HCT116 (cell line): ENCODE measurements at regions not wholly inside any gene's neighbourhood (a gene's known extent, or its start where the extent isn't known, plus 50 kb on each side); places are given as distances from the start of the nearest gene placed in this dataset.

Experiments
- ATAC-seq: fragments of 200-7000 bp; cut with Tn5 transposase; 2 replicates; pipeline ENCODE4 v1.9.1; 2020; ENCODE audit warnings: mild to moderate bottlenecking, moderate library complexity
- BruUV-seq: library from RNA; stranded (reverse); fragments of 400-500 nt; replicated peaks from 2 replicates; lab custom pipeline; 2021; lab: Mats Ljungman, UMichigan
- CTCF ChIA-PET: fragments of 300-600 bp; sonication (Branson Sonifier 250); formaldehyde crosslinking; loops from one replicate; lab custom pipeline; 2021; ENCODE audit warnings: antibody characterized with exemption; lab: Charles Lee
- POLR2A ChIA-PET: fragments of 300-600, 350-600 bp; sonication (Branson Sonifier 250); formaldehyde crosslinking; loops from one replicate; lab custom pipeline; 2021; ENCODE audit warnings: antibody characterized with exemption; lab: Charles Lee
- RAD21 ChIA-PET, 2 experiments: fragments of 300-600 bp; sonication (Branson Sonifier 250); formaldehyde crosslinking; loops; one replicate each; lab custom pipeline; 2023; ENCODE audit warnings: low total read pairs in 2 of 2; ENCODE audit not compliant: uncharacterized antibody in 2 of 2, unreplicated experiment in 2 of 2, low non-redundant PET in 1 of 2; lab: Charles Lee
- DNase-seq: peaks from one replicate; pipeline ENCODE4 v3.0.0-alpha.2; 2010; ENCODE audit warnings: low read depth, low spot score
- H2AFZ ChIP-seq: fragments of 200-600 bp; shearing (Covaris generic), sonication (generic); 2 replicates; pipeline ENCODE4 v1.6.1; 2017; ENCODE audit warnings: low read depth, mixed run types, mixed read lengths, antibody characterized with exemption, low read length; ENCODE audit not compliant: poor library complexity, severe bottlenecking
- H3K27ac ChIP-seq: 2 replicates; pipeline ENCODE4 v1.5.1; 2012; ENCODE audit warnings: low read depth, low read length
- H3K27me3 ChIP-seq: fragments of 200-600 bp; sonication (generic); 2 replicates; pipeline ENCODE4 v1.6.1; 2016; ENCODE audit warnings: mixed run types, low read length, mixed read lengths; ENCODE audit not compliant: insufficient read depth
- H3K36me3 ChIP-seq, 2 experiments: fragments of 200-500 bp in 1 of 2; fragments of 200-600 bp in 1 of 2; sonication (Bioruptor generic) in 1 of 2; sonication (generic) in 1 of 2; 2 replicates each; pipeline versions ENCODE4 v1.5.1 to v1.6.1; 2014 to 2016; ENCODE audit warnings: low read length in 2 of 2, inconsistent platforms in 1 of 2, mixed read lengths in 1 of 2, mixed run types in 1 of 2; ENCODE audit not compliant: insufficient read depth in 2 of 2, control insufficient read depth in 1 of 2
- H3K4me1 ChIP-seq, 2 experiments: fragments of 200-600 bp in 1 of 2; sonication (generic) in 1 of 2; 2 replicates each; pipeline versions ENCODE4 v1.5.1 to v1.6.1; 2012 to 2017; ENCODE audit warnings: low read length in 2 of 2, inconsistent platforms in 1 of 2, mild to moderate bottlenecking in 1 of 2, mixed read lengths in 1 of 2, mixed run types in 1 of 2, moderate library complexity in 1 of 2; ENCODE audit not compliant: insufficient read depth in 2 of 2, control insufficient read depth in 1 of 2
- H3K4me2 ChIP-seq: fragments of 200-600 bp; sonication (generic); 2 replicates; pipeline ENCODE4 v1.6.1; 2017; ENCODE audit warnings: mixed run types, low read length, mixed read lengths
- H3K4me3 ChIP-seq, 2 experiments: fragments of 200-600 bp in 1 of 2; sonication (generic) in 1 of 2; replicated peaks in 1 of 2; 2 replicates each; pipeline ENCODE4 v1.5.1; 2011 to 2016; ENCODE audit warnings: low read length in 2 of 2, control low read depth in 1 of 2, low read depth in 1 of 2, mild to moderate bottlenecking in 1 of 2, mixed read lengths in 1 of 2, mixed run types in 1 of 2
- H3K79me2 ChIP-seq: fragments of 200-600 bp; sonication (generic); 2 replicates; pipeline ENCODE4 v1.6.1; 2017; ENCODE audit warnings: mild to moderate bottlenecking, mixed run types, low read length, moderate library complexity, mixed read lengths; ENCODE audit not compliant: insufficient read depth
- H3K9ac ChIP-seq: fragments of 200-600 bp; sonication (generic); 2 replicates; pipeline ENCODE4 v1.6.1; 2016; ENCODE audit warnings: low read length, mixed read lengths
- H3K9me2 ChIP-seq: fragments of 200-600 bp; sonication (generic), shearing (Covaris generic); 2 replicates; pipeline ENCODE4 v1.6.1; 2017; ENCODE audit warnings: mixed run types, mild to moderate bottlenecking, moderate library complexity; ENCODE audit not compliant: insufficient read depth
- H3K9me3 ChIP-seq, 2 experiments: fragments of 200-500 bp in 1 of 2; fragments of 200-600 bp in 1 of 2; sonication (Bioruptor generic) in 1 of 2; sonication (generic) in 1 of 2; 2 replicates each; pipeline ENCODE4 v1.6.1; 2014 to 2017; ENCODE audit warnings: low read length in 2 of 2, mixed read lengths in 2 of 2, inconsistent platforms in 1 of 2, low read depth in 1 of 2, mild to moderate bottlenecking in 1 of 2, mixed run types in 1 of 2, moderate library complexity in 1 of 2; ENCODE audit not compliant: control insufficient read depth in 1 of 2, insufficient read depth in 1 of 2
- H4K20me1 ChIP-seq: fragments of 200-600 bp; sonication (generic), shearing (Covaris generic); 2 replicates; pipeline ENCODE4 v1.6.1; 2017; ENCODE audit warnings: mixed run types, mild to moderate bottlenecking, moderate library complexity; ENCODE audit not compliant: insufficient read depth
- CBX3 ChIP-seq: IDR thresholded peaks from 2 replicates; pipeline ENCODE4 v1.6.1; 2012; ENCODE audit warnings: low read depth
- EZH2phosphoT487 ChIP-seq: fragments of 200-600 bp; IDR thresholded peaks from 2 replicates; pipeline ENCODE4 v1.6.1; 2018; ENCODE audit warnings: antibody characterized with exemption, borderline replicate concordance
- FOSL1 ChIP-seq: IDR thresholded peaks from 2 replicates; pipeline ENCODE4 v1.6.1; 2012; ENCODE audit warnings: low read depth
- POLR2A ChIP-seq: IDR thresholded peaks from 2 replicates; pipeline ENCODE4 v1.7.0; 2011; ENCODE audit warnings: borderline replicate concordance; ENCODE audit not compliant: insufficient read depth, insufficient read length; ENCODE audit errors: extremely low read depth
- SIN3A ChIP-seq: IDR thresholded peaks from 2 replicates; pipeline ENCODE4 v1.6.1; 2012; ENCODE audit warnings: low read depth
- SP1 ChIP-seq: IDR thresholded peaks from 2 replicates; pipeline ENCODE4 v1.6.1; 2012; ENCODE audit warnings: low read depth
- TCF7L2 ChIP-seq: IDR thresholded peaks from 2 replicates; pipeline ENCODE4 v1.7.0; 2011; ENCODE audit warnings: borderline replicate concordance, inconsistent platforms; ENCODE audit not compliant: insufficient read depth, insufficient read length; ENCODE audit errors: extremely low read depth
- intact Hi-C: fragments of 100-400 bp; cut with micrococcal nuclease; formaldehyde crosslinking; loops from 2 replicates; pipeline ENCODE4 v1.10.0; 2022

- H3K9me2 ChIP-seq: no peaks in the 10 kb centered on the region
- no peak overlapping the region for H3K27ac ChIP-seq
- no peaks in the 10 kb centered on the region for H3K4me1 ChIP-seq
- ChIA-PET RAD21 (no interaction called here), POLR2A (no interaction called here), CTCF (no interaction called here)
- no peak overlapping the region for H2AFZ ChIP-seq
- no peak overlapping the region for H3K9ac ChIP-seq
- H3K4me3 ChIP-seq: no peak overlapping the region
- no TSS peak for BruUV-seq
- H3K36me3 ChIP-seq: no peaks in the 10 kb centered on the region
- H3K79me2 ChIP-seq: no peaks in the 10 kb centered on the region
- intact Hi-C loops: no loop called here
- ATAC-seq (no peak), DNase-seq (no peak)
- TF ChIP-seq POLR2A: no peak
- TF ChIP-seq CBX3: no peak
- TF ChIP-seq FOSL1: no peak
- TF ChIP-seq SP1: no peak
- no peaks in the 10 kb centered on the region for H3K27me3 ChIP-seq
- H4K20me1 ChIP-seq: no peaks in the 10 kb centered on the region
- no peaks in the 10 kb centered on the region for H3K9me3 ChIP-seq
- H3K4me2 ChIP-seq: no peak overlapping the region
Observed at GRCh38 chr2:144233733-144234541, 286.0 kb downstream of the ZEB2 start.

GRCh38 chr2:144233317-144233716, 286.6 kb downstream of the ZEB2 start:
- Histone ChIP-seq H3K4me2 (no peak overlapping the region), H3K79me2 (no peaks in the 10 kb centered on the region), H4K20me1 (no peaks in the 10 kb centered on the region), H3K9me2 (no peaks in the 10 kb centered on the region), H3K4me1 (no peaks in the 10 kb centered on the region), H3K4me3 (no peak overlapping the region), H3K9me3 (no peaks in the 10 kb centered on the region), H3K36me3 (no peaks in the 10 kb centered on the region), H2AFZ (no peak overlapping the region), H3K9ac (no peak overlapping the region), H3K27me3 (no peaks in the 10 kb centered on the region), H3K27ac (no peak overlapping the region)
- ChIA-PET POLR2A (no interaction called here), RAD21 (no interaction called here), CTCF (no interaction called here)
- intact Hi-C loops: no loop called here
- no TSS peak for BruUV-seq
- DNase-seq: no peak
- no peak for TF ChIP-seq SIN3A
- no peak for TF ChIP-seq EZH2phosphoT487
- TF ChIP-seq TCF7L2: no peak
- ATAC-seq: no peak
